BLaER1 treated with 17β-estradiol and CSF1 and Interleukin-3, amounts not matched to agents 10 nM and 100 nM (cell line): ENCODE measurements at regions not wholly inside any gene's neighbourhood (a gene's known extent, or its start where the extent isn't known, plus 50 kb on each side); places are given as distances from the start of the nearest gene placed in this dataset.
A peak's percentile ranks its signal among the peaks of the same experiment; 100 is the strongest.

Experiments
- H3K27ac ChIP-seq, 11 experiments: shearing (Covaris generic); formaldehyde crosslinking; 2 replicates each; pipeline ENCODE4 v1.8.1; 2022
- H3K27me3 ChIP-seq, 11 experiments: shearing (Covaris generic); formaldehyde crosslinking; 2 replicates each; pipeline ENCODE4 v1.8.1; 2022
- H3K36me3 ChIP-seq, 11 experiments: shearing (Covaris generic); formaldehyde crosslinking; 2 replicates each; pipeline ENCODE4 v1.8.1; 2022
- H3K4me1 ChIP-seq, 10 experiments: shearing (Covaris generic); formaldehyde crosslinking; 2 replicates each; pipeline ENCODE4 v1.8.1; 2022
- H3K4me2 ChIP-seq, 11 experiments: shearing (Covaris generic); formaldehyde crosslinking; 2 replicates each; pipeline ENCODE4 v1.8.1; 2022
- H3K4me3 ChIP-seq, 10 experiments: shearing (Covaris generic); formaldehyde crosslinking; 2 replicates each; pipeline ENCODE4 v1.8.1; 2022
- H3K9ac ChIP-seq, 11 experiments: shearing (Covaris generic); formaldehyde crosslinking; 2 replicates each; pipeline ENCODE4 v1.8.1; 2022
- H3K9me3 ChIP-seq, 11 experiments: shearing (Covaris generic); formaldehyde crosslinking; replicated peaks in 1 of 11; 2 replicates each; pipeline ENCODE4 v1.8.1; 2022
- H4K20me1 ChIP-seq, 11 experiments: shearing (Covaris generic); formaldehyde crosslinking; 2 replicates each; pipeline ENCODE4 v1.8.1; 2022
- Cebpa-rat ChIP-seq, 11 experiments: shearing (Covaris generic); IDR thresholded peaks; 2 replicates each; pipeline ENCODE4 v1.8.1; 2022

GRCh38 chr9:124198331-124198730 is 59.4 kb upstream of the NEK6 start:
- H3K4me3 ChIP-seq = no peak overlapping the region
- H3K9ac ChIP-seq = no peak overlapping the region
- H3K4me1 ChIP-seq = peaks cover 55 to 66% (median 63%) of the 10 kb centered on the region in 10 experiments
- peak overlapping the region; percentile 47 to 98 (median 66); a peak in 17 of 22 replicates for H3K4me2 ChIP-seq
- no peak for TF ChIP-seq Cebpa-rat (IDR thresholded peaks at IDR 0.05)
- no peaks in the 10 kb centered on the region for H3K36me3 ChIP-seq
- H3K9me3 ChIP-seq = peaks cover 8 to 39% (median 33%) of the 10 kb centered on the region in 11 experiments
- H3K27me3 ChIP-seq = no peaks in the 10 kb centered on the region; a peak in 1 of 22 replicates
- peak overlapping the region in 2 of 11 experiments; percentile 67 to 75; a peak in 1 of 22 replicates for H3K27ac ChIP-seq
- H4K20me1 ChIP-seq = no peaks in the 10 kb centered on the region

GRCh38 chr9:124198948-124199347 is 58.8 kb upstream of the NEK6 start:
- Histone ChIP-seq H3K4me3 (no peak overlapping the region), H3K27ac (peak overlapping the region in 1 of 11 experiments; percentile 29; a peak in 1 of 22 replicates), H3K36me3 (no peaks in the 10 kb centered on the region)

GRCh38 chr9:124199474-124199873 is 58.3 kb upstream of the NEK6 start:
- Histone ChIP-seq H3K36me3 (no peaks in the 10 kb centered on the region), H3K27me3 (no peaks in the 10 kb centered on the region; a peak in 1 of 22 replicates), H3K27ac (peak overlapping the region in 1 of 11 experiments; percentile 86; a peak in 1 of 22 replicates), H3K4me3 (no peak overlapping the region), H3K4me1 (peaks cover 66 to 78% (median 74%) of the 10 kb centered on the region in 10 experiments), H4K20me1 (no peaks in the 10 kb centered on the region), H3K4me2 (peak overlapping the region; percentile 71 to 98 (median 79); a peak in 21 of 22 replicates), H3K9me3 (peaks cover 4 to 34% (median 27%) of the 10 kb centered on the region in 11 experiments), H3K9ac (no peak overlapping the region)
- no peak for TF ChIP-seq Cebpa-rat (IDR thresholded peaks at IDR 0.05)

More at GRCh38 chr9:124198948-124199347, 58.8 kb upstream of the NEK6 start:
- Histone ChIP-seq H4K20me1 (no peaks in the 10 kb centered on the region), H3K27me3 (no peaks in the 10 kb centered on the region; a peak in 1 of 22 replicates), H3K9me3 (peaks cover 7 to 39% (median 32%) of the 10 kb centered on the region in 11 experiments), H3K4me2 (peak overlapping the region in 9 of 11 experiments; percentile 73 to 98 (median 79); a peak in 9 of 22 replicates), H3K4me1 (peaks cover 61 to 73% (median 69%) of the 10 kb centered on the region in 10 experiments), H3K9ac (no peak overlapping the region)
- TF ChIP-seq Cebpa-rat (IDR thresholded peaks at IDR 0.05) = no peak

- no peak for TF ChIP-seq Cebpa-rat (IDR thresholded peaks at IDR 0.05)
- peak overlapping the region in 10 of 11 experiments; percentile 62 to 86 (median 80); a peak in 20 of 22 replicates for H3K27ac ChIP-seq
Observed at GRCh38 chr9:124202447-124202971, 55.2 kb upstream of the NEK6 start.

GRCh38 chr9:124205686-124206352 is 51.9 kb upstream of the NEK6 start:
- Histone ChIP-seq H3K9me3 (0 out of 22 replicates have a peak, but pooled peaks cover 0 to 3% (median 0%) of the 10 kb centered on the region in 11 experiments), H4K20me1 (no peaks in the 10 kb centered on the region), H3K27ac (peak overlapping the region in 6 of 11 experiments; percentile 13 to 86 (median 60); a peak in 11 of 22 replicates), H3K4me2 (peak overlapping the region; percentile 86 to 99 (median 96)), H3K36me3 (no peaks in the 10 kb centered on the region), H3K9ac (0 out of 22 replicates have a peak overlapping the region, but pooled peaks of 1 of the 11 experiments have one; percentile 13), H3K4me1 (peaks cover 85 to 95% (median 88%) of the 10 kb centered on the region in 10 experiments), H3K4me3 (no peak overlapping the region), H3K27me3 (no peaks in the 10 kb centered on the region; a peak in 1 of 22 replicates)
- TF ChIP-seq Cebpa-rat (IDR thresholded peaks at IDR 0.05) = no peak

More at GRCh38 chr9:124202447-124202971, 55.2 kb upstream of the NEK6 start:
- no peaks in the 10 kb centered on the region; a peak in 1 of 22 replicates for H3K27me3 ChIP-seq
- no peaks in the 10 kb centered on the region for H3K36me3 ChIP-seq
- peak overlapping the region in 10 of 11 experiments; percentile 56 to 75 (median 66); a peak in 14 of 22 replicates for H3K9ac ChIP-seq
- H3K4me3 ChIP-seq = peak overlapping the region in 4 of 10 experiments; percentile 25 to 56 (median 48); a peak in 9 of 20 replicates
- peaks cover 89 to 97% (median 96%) of the 10 kb centered on the region in 10 experiments for H3K4me1 ChIP-seq
- no peaks in the 10 kb centered on the region for H4K20me1 ChIP-seq
- peak overlapping the region; percentile 86 to 99 (median 96) for H3K4me2 ChIP-seq
- H3K9me3 ChIP-seq = peaks cover 0 to 3% (median 0%) of the 10 kb centered on the region in 11 experiments; a peak in 2 of 22 replicates

- Histone ChIP-seq H3K4me2 (peak overlapping the region; percentile 86 to 99 (median 96)), H3K9ac (peak overlapping the region in 3 of 11 experiments; percentile 13 to 25 (median 15); a peak in 1 of 22 replicates), H3K9me3 (0 out of 22 replicates have a peak, but pooled peaks cover 0 to 3% (median 0%) of the 10 kb centered on the region in 11 experiments)
Observed at GRCh38 chr9:124206391-124206790, 51.4 kb upstream of the NEK6 start.

More at GRCh38 chr9:124206391-124206790, 51.4 kb upstream of the NEK6 start:
- Histone ChIP-seq H3K4me3 (0 out of 20 replicates have a peak overlapping the region, but pooled peaks of 1 of the 10 experiments have one; percentile 21), H3K27me3 (no peaks in the 10 kb centered on the region), H3K4me1 (peaks cover 80 to 95% (median 87%) of the 10 kb centered on the region in 10 experiments), H3K27ac (peak overlapping the region in 6 of 11 experiments; percentile 6 to 86 (median 33); a peak in 6 of 22 replicates), H4K20me1 (no peaks in the 10 kb centered on the region), H3K36me3 (no peaks in the 10 kb centered on the region)
- TF ChIP-seq Cebpa-rat (IDR thresholded peaks at IDR 0.05) = no peak
